Neuronal stem cell (in vitro differentiated cells): ENCODE measurements at regions not wholly inside any gene's neighbourhood (a gene's known extent, or its start where the extent isn't known, plus 50 kb on each side); places are given as distances from the start of the nearest gene placed in this dataset.

Experiments used
- DNase-seq: peaks from one replicate; pipeline ENCODE4 v3.0.0-alpha.2; 2013; ENCODE audit warnings: low spot score
- H2AFZ ChIP-seq: one replicate; pipeline ENCODE4 v1.6.1; 2013; ENCODE audit warnings: mild to moderate bottlenecking, low read length, inconsistent platforms
- H2AK5ac ChIP-seq: 2 replicates; pipeline ENCODE4 v1.6.1; 2013; ENCODE audit warnings: low read depth, mild to moderate bottlenecking, inconsistent platforms, low read length, moderate library complexity, mixed read lengths
- H2BK120ac ChIP-seq: 2 replicates; pipeline ENCODE4 v1.6.1; 2013; ENCODE audit warnings: low read depth, mild to moderate bottlenecking, inconsistent platforms, low read length, moderate library complexity, mixed read lengths
- H2BK12ac ChIP-seq: one replicate; pipeline ENCODE4 v1.6.1; 2013; ENCODE audit warnings: low read length, inconsistent platforms
- H2BK15ac ChIP-seq: 2 replicates; pipeline ENCODE4 v1.6.1; 2013; ENCODE audit warnings: mild to moderate bottlenecking, low read length, inconsistent platforms, mixed read lengths
- H2BK5ac ChIP-seq: one replicate; pipeline ENCODE4 v1.6.1; 2013; ENCODE audit warnings: inconsistent platforms, mild to moderate bottlenecking, low read length, moderate library complexity
- H3K14ac ChIP-seq: one replicate; pipeline ENCODE4 v1.6.1; 2013; ENCODE audit warnings: low read length, inconsistent platforms
- H3K18ac ChIP-seq: 2 replicates; pipeline ENCODE4 v1.6.1; 2013; ENCODE audit warnings: low read length, inconsistent platforms
- H3K23ac ChIP-seq: 2 replicates; pipeline ENCODE4 v1.6.1; 2013; ENCODE audit warnings: low read depth, mild to moderate bottlenecking, mixed read lengths, low read length, inconsistent platforms; ENCODE audit not compliant: poor library complexity
- H3K27ac ChIP-seq: replicated peaks from 3 replicates; pipeline ENCODE4 v1.5.1; 2013; ENCODE audit warnings: low read length, inconsistent platforms
- H3K27me3 ChIP-seq, 3 experiments: 2 replicates each; pipeline ENCODE4 v1.6.1; 2013; ENCODE audit warnings: low read length in 3 of 3, mild to moderate bottlenecking in 2 of 3, inconsistent platforms in 1 of 3, low read depth in 1 of 3, mixed read lengths in 1 of 3, moderate library complexity in 1 of 3; ENCODE audit not compliant: control insufficient read depth in 3 of 3, insufficient read depth in 3 of 3
- H3K36me3 ChIP-seq, 2 donors: replicated peaks in 1 of 2; 2 replicates each; pipeline ENCODE4 v1.6.1; 2013; ENCODE audit warnings: low read length in 2 of 2; ENCODE audit not compliant: control insufficient read depth in 2 of 2, insufficient read depth in 2 of 2
- H3K4ac ChIP-seq: 2 replicates; pipeline ENCODE4 v1.6.1; 2013; ENCODE audit warnings: inconsistent platforms, mild to moderate bottlenecking, low read length, moderate library complexity
- H3K4me1 ChIP-seq, 2 donors: 1 replicate in 1 of 2; 2 replicates in 1 of 2; pipeline ENCODE4 v1.6.1; 2013; ENCODE audit warnings: low read length in 2 of 2, low read depth in 1 of 2; ENCODE audit not compliant: control insufficient read depth in 2 of 2, insufficient read depth in 1 of 2
- H3K4me2 ChIP-seq: one replicate; pipeline ENCODE4 v1.6.1; 2013; ENCODE audit warnings: mild to moderate bottlenecking, low read length, inconsistent platforms; ENCODE audit not compliant: insufficient read depth, poor library complexity, severe bottlenecking
- H3K4me3 ChIP-seq, 2 donors: 2 replicates each; pipeline ENCODE4 v1.5.1; 2013; ENCODE audit warnings: low read length in 2 of 2, mild to moderate bottlenecking in 2 of 2, inconsistent platforms in 1 of 2, moderate library complexity in 1 of 2
- H3K79me1 ChIP-seq: one replicate; pipeline ENCODE4 v1.6.1; 2013; ENCODE audit warnings: low read depth, mild to moderate bottlenecking, inconsistent platforms, low read length, moderate library complexity
- H3K9ac ChIP-seq: one replicate; pipeline ENCODE4 v1.6.1; 2013; ENCODE audit warnings: mild to moderate bottlenecking, low read depth, low read length, inconsistent platforms; ENCODE audit not compliant: poor library complexity
- H3K9me3 ChIP-seq, 2 donors: replicated peaks in 1 of 2; 2 replicates each; pipeline versions ENCODE3 to v1.6.1; 2013; ENCODE audit warnings: low read length in 2 of 2, mild to moderate bottlenecking in 2 of 2, inconsistent platforms in 1 of 2, low read depth in 1 of 2, mixed read lengths in 1 of 2, moderate library complexity in 1 of 2; ENCODE audit not compliant: control insufficient read depth in 2 of 2, insufficient read depth in 1 of 2
- H4K8ac ChIP-seq: one replicate; pipeline ENCODE4 v1.6.1; 2013; ENCODE audit warnings: low read depth, mild to moderate bottlenecking, inconsistent platforms, low read length, moderate library complexity
- H4K91ac ChIP-seq: one replicate; pipeline ENCODE4 v1.6.1; 2013; ENCODE audit warnings: low read length, low read depth, mild to moderate bottlenecking, inconsistent platforms; ENCODE audit not compliant: poor library complexity
- WGBS, 2 donors: extraction: QIAGEN DNeasy Blood & Tissue Kit; methylation state at CpG; one replicate each; pipeline ENCODE4 v1.1.7; 2013; ENCODE audit warnings: missing lambda C conversion rate in 2 of 2, mixed read lengths in 1 of 2; ENCODE audit not compliant: insufficient read length in 2 of 2, insufficient replicate concordance in 1 of 2; ENCODE audit errors: extremely low coverage in 2 of 2; 5-methylcytosine and 5-hydroxymethylcytosine counted together

GRCh38 chr3:163951397-163951987, 1126.8 kb downstream of the SI start:
- Histone ChIP-seq H3K27ac (no peak overlapping the region), H3K79me1 (peaks cover 1% of the 10 kb centered on the region), H2BK120ac (no peak overlapping the region), H3K9ac (no peak overlapping the region), H4K91ac (no peak overlapping the region), H2BK12ac (no peak overlapping the region), H3K36me3 (no peaks in the 10 kb centered on the region), H2AFZ (no peak overlapping the region), H3K9me3 (no peaks in the 10 kb centered on the region), H2BK15ac (no peak overlapping the region), H2AK5ac (no peak overlapping the region), H2BK5ac (no peak overlapping the region), H3K14ac (no peak overlapping the region), H3K4me2 (no peak overlapping the region), H4K8ac (no peak overlapping the region), H3K23ac (no peak overlapping the region), H3K4me3 (no peak overlapping the region), H3K4ac (no peak overlapping the region), H3K4me1 (no peaks in the 10 kb centered on the region), H3K18ac (no peak overlapping the region), H3K27me3 (no peaks in the 10 kb centered on the region)
- no CpG with 5 or more reads among the region's 2 CpGs for WGBS, 2 donors
- DNase-seq = no peak

GRCh38 chr3:163946785-163947184, 1131.5 kb downstream of the SI start:
- H3K9me3 ChIP-seq = no peaks in the 10 kb centered on the region
- no peak overlapping the region for H2BK120ac ChIP-seq
- H4K91ac ChIP-seq = no peak overlapping the region
- H2BK5ac ChIP-seq = no peak overlapping the region
- no peak overlapping the region for H3K4me3 ChIP-seq
- no peaks in the 10 kb centered on the region for H3K79me1 ChIP-seq
- no peak overlapping the region for H2AK5ac ChIP-seq
- WGBS, 2 donors = no CpG with 5 or more reads among the region's 4 CpGs
- H3K4me2 ChIP-seq = no peak overlapping the region
- H3K18ac ChIP-seq = no peak overlapping the region
- H3K9ac ChIP-seq = no peak overlapping the region
- H3K36me3 ChIP-seq = no peaks in the 10 kb centered on the region
- no peak overlapping the region for H3K4ac ChIP-seq
- no peak overlapping the region for H3K27ac ChIP-seq
- no peak overlapping the region for H2BK12ac ChIP-seq
- no peak overlapping the region for H4K8ac ChIP-seq
- H3K27me3 ChIP-seq = no peaks in the 10 kb centered on the region
- DNase-seq = no peak
- no peak overlapping the region for H3K14ac ChIP-seq
- no peaks in the 10 kb centered on the region for H3K4me1 ChIP-seq
- H2AFZ ChIP-seq = no peak overlapping the region
- no peak overlapping the region for H3K23ac ChIP-seq
- H2BK15ac ChIP-seq = no peak overlapping the region

- Histone ChIP-seq H3K23ac (no peak overlapping the region), H3K36me3 (no peaks in the 10 kb centered on the region), H3K4me2 (no peak overlapping the region), H3K79me1 (no peaks in the 10 kb centered on the region), H4K91ac (no peak overlapping the region), H3K4ac (no peak overlapping the region), H2BK120ac (no peak overlapping the region), H2AFZ (no peak overlapping the region), H4K8ac (no peak overlapping the region), H2AK5ac (no peak overlapping the region), H2BK5ac (no peak overlapping the region), H3K4me3 (no peak overlapping the region), H3K4me1 (no peaks in the 10 kb centered on the region), H3K18ac (no peak overlapping the region), H3K9ac (no peak overlapping the region), H3K27me3 (no peaks in the 10 kb centered on the region), H2BK15ac (no peak overlapping the region), H2BK12ac (no peak overlapping the region), H3K9me3 (no peaks in the 10 kb centered on the region), H3K27ac (no peak overlapping the region), H3K14ac (no peak overlapping the region)
- DNase-seq = no peak
- WGBS, 2 donors = no CpG with 5 or more reads among the region's 1 CpG
Observed at GRCh38 chr3:163943664-163944063, 1134.6 kb downstream of the SI start.

- no CpG with 5 or more reads among the region's 3 CpGs for WGBS, 2 donors
- Histone ChIP-seq H4K91ac (no peak overlapping the region), H2BK15ac (no peak overlapping the region), H2AK5ac (no peak overlapping the region), H3K4me2 (no peak overlapping the region), H3K79me1 (no peaks in the 10 kb centered on the region), H2BK5ac (no peak overlapping the region), H3K23ac (no peak overlapping the region), H3K4me1 (no peaks in the 10 kb centered on the region), H3K18ac (no peak overlapping the region), H2BK120ac (no peak overlapping the region), H3K9ac (no peak overlapping the region), H3K4me3 (no peak overlapping the region), H2BK12ac (no peak overlapping the region), H2AFZ (no peak overlapping the region), H3K9me3 (no peaks in the 10 kb centered on the region), H3K4ac (no peak overlapping the region), H3K36me3 (no peaks in the 10 kb centered on the region), H4K8ac (no peak overlapping the region), H3K27ac (no peak overlapping the region), H3K27me3 (no peaks in the 10 kb centered on the region), H3K14ac (no peak overlapping the region)
- DNase-seq = no peak
Observed at GRCh38 chr3:163939926-163940325, 1138.4 kb downstream of the SI start.
